H1 (cell line): ENCODE measurements at regions not wholly inside any gene's neighbourhood (a gene's known extent, or its start where the extent isn't known, plus 50 kb on each side); places are given as distances from the start of the nearest gene placed in this dataset.

Source experiments
- CTCF ChIA-PET: fragments of 300-600 bp; sonication (Branson Sonifier 250); formaldehyde crosslinking; loops from one replicate; lab custom pipeline; 2021; ENCODE audit not compliant: partially characterized antibody; lab: Charles Lee
- POLR2A ChIA-PET: fragments of 300-600 bp; sonication (Branson Sonifier 250); formaldehyde crosslinking; loops from one replicate; lab custom pipeline; 2021; ENCODE audit warnings: inconsistent platforms; ENCODE audit not compliant: partially characterized antibody; lab: Charles Lee
- DNase-seq, 2 experiments: peaks; one replicate each; pipeline versions ENCODE4 v3.0.0 to v3.0.0-alpha.2; 2010 to 2022; ENCODE audit warnings: low spot score in 2 of 2, low read depth in 1 of 2, mixed read lengths in 1 of 2
- FAIRE-seq: peaks from 2 replicates; lab custom pipeline; 2011; peaks lifted over from hg19 to GRCh38; lab: Jason Lieb, UNC
- H2AFZ ChIP-seq: 2 replicates; pipeline ENCODE4 v1.8.1; 2012; ENCODE audit warnings: low read length, inconsistent platforms
- H2AK5ac ChIP-seq: 2 replicates; pipeline ENCODE4 v1.6.1; 2013; ENCODE audit warnings: low read depth, low read length
- H2BK120ac ChIP-seq: replicated peaks from 2 replicates; pipeline ENCODE3; 2013; ENCODE audit warnings: low read depth, low read length, inconsistent platforms
- H2BK12ac ChIP-seq: 2 replicates; pipeline ENCODE4 v1.6.1; 2013; ENCODE audit warnings: low read depth, low read length
- H2BK15ac ChIP-seq: 2 replicates; pipeline ENCODE4 v1.6.1; 2013; ENCODE audit warnings: low read length
- H2BK20ac ChIP-seq: 2 replicates; pipeline ENCODE4 v1.6.1; 2013; ENCODE audit warnings: low read length
- H2BK5ac ChIP-seq: 2 replicates; pipeline ENCODE4 v1.6.1; 2013; ENCODE audit warnings: low read depth, low read length
- H3K14ac ChIP-seq: 2 replicates; pipeline ENCODE4 v1.6.1; 2013; ENCODE audit warnings: inconsistent platforms; ENCODE audit not compliant: insufficient read length
- H3K18ac ChIP-seq: 2 replicates; pipeline ENCODE4 v1.6.1; 2013; ENCODE audit warnings: low read length; ENCODE audit errors: extremely low read depth
- H3K23ac ChIP-seq: 2 replicates; pipeline ENCODE4 v1.6.1; 2013; ENCODE audit warnings: inconsistent platforms; ENCODE audit not compliant: insufficient read length
- H3K23me2 ChIP-seq: 2 replicates; pipeline ENCODE4 v1.6.1; 2013; ENCODE audit warnings: low read depth, low read length
- H3K27ac ChIP-seq: 2 replicates; pipeline ENCODE4 v1.6.1; 2011; ENCODE audit warnings: low read depth, low read length, inconsistent platforms
- H3K27me3 ChIP-seq, 4 experiments: replicated peaks in 1 of 4; 1 replicate in 1 of 4; 2 replicates in 3 of 4; pipeline versions ENCODE4 v1.6.1 to v1.8.1; 2011 to 2013; ENCODE audit warnings: low read length in 3 of 4, mild to moderate bottlenecking in 3 of 4, inconsistent platforms in 2 of 4, mixed read lengths in 2 of 4, moderate library complexity in 1 of 4; ENCODE audit not compliant: control insufficient read depth in 3 of 4, insufficient read depth in 3 of 4; ENCODE audit errors: extremely low read depth in 1 of 4
- H3K36me3 ChIP-seq, 4 experiments: 2 replicates each; pipeline versions ENCODE4 v1.6.1 to v1.8.1; 2011 to 2013; ENCODE audit warnings: mild to moderate bottlenecking in 4 of 4, low read length in 3 of 4, moderate library complexity in 2 of 4, control low read depth in 1 of 4, inconsistent platforms in 1 of 4; ENCODE audit not compliant: insufficient read depth in 4 of 4, control insufficient read depth in 2 of 4
- H3K4ac ChIP-seq: replicated peaks from 2 replicates; pipeline ENCODE3; 2013; ENCODE audit warnings: low read length, low read depth, mixed read lengths, inconsistent platforms; ENCODE audit not compliant: insufficient read length
- H3K4me1 ChIP-seq, 4 experiments: replicated peaks in 1 of 4; 1 replicate in 1 of 4; 2 replicates in 3 of 4; pipeline versions ENCODE4 v1.6.1 to v1.8.1; 2011 to 2013; ENCODE audit warnings: low read length in 3 of 4, inconsistent platforms in 2 of 4, mixed read lengths in 1 of 4; ENCODE audit not compliant: insufficient read depth in 4 of 4, control insufficient read depth in 3 of 4
- H3K4me2 ChIP-seq, 2 experiments: 2 replicates each; pipeline versions ENCODE4 v1.6.1 to v1.8.1; 2011 to 2013; ENCODE audit warnings: low read depth in 2 of 2, low read length in 2 of 2, control low read depth in 1 of 2, inconsistent platforms in 1 of 2, mild to moderate bottlenecking in 1 of 2; ENCODE audit not compliant: insufficient read depth in 1 of 2
- H3K4me3 ChIP-seq, 4 experiments: fragments of 200-600, 300-600 bp in 1 of 4; sonication (generic), shearing (Covaris generic), sonication (Bioruptor Twin) in 1 of 4; 2 replicates each; pipeline versions ENCODE4 v1.5.1 to v1.8.1; 2011 to 2016; ENCODE audit warnings: low read length in 4 of 4, low read depth in 3 of 4, control low read depth in 2 of 4, inconsistent platforms in 2 of 4, mild to moderate bottlenecking in 2 of 4, mixed read lengths in 1 of 4, moderate library complexity in 1 of 4; ENCODE audit not compliant: insufficient read depth in 2 of 4; ENCODE audit errors: extremely low read depth in 1 of 4
- H3K56ac ChIP-seq: replicated peaks from 2 replicates; pipeline ENCODE3; 2013; ENCODE audit warnings: low read depth, mild to moderate bottlenecking, mixed read lengths, low read length, inconsistent platforms; ENCODE audit not compliant: insufficient read length
- H3K79me1 ChIP-seq: 2 replicates; pipeline ENCODE4 v1.6.1; 2013; ENCODE audit warnings: low read depth, low read length, control low read depth
- H3K79me2 ChIP-seq, 2 experiments: 2 replicates each; pipeline versions ENCODE4 v1.6.1 to v1.8.1; 2012 to 2013; ENCODE audit warnings: low read length in 2 of 2, mild to moderate bottlenecking in 2 of 2, inconsistent platforms in 1 of 2; ENCODE audit not compliant: insufficient read depth in 2 of 2, control insufficient read depth in 1 of 2
- H3K9ac ChIP-seq, 4 experiments: replicated peaks in 1 of 4; 1 replicate in 1 of 4; 2 replicates in 3 of 4; pipeline versions ENCODE4 v1.6.1 to v1.8.1; 2011 to 2013; ENCODE audit warnings: low read depth in 3 of 4, low read length in 3 of 4, control low read depth in 2 of 4, mild to moderate bottlenecking in 2 of 4, moderate library complexity in 2 of 4, inconsistent platforms in 1 of 4; ENCODE audit errors: extremely low read depth in 1 of 4
- H3K9me3 ChIP-seq, 2 experiments: 2 replicates each; pipeline versions ENCODE4 v1.6.1 to v1.8.1; 2012 to 2013; ENCODE audit warnings: mild to moderate bottlenecking in 2 of 2, moderate library complexity in 2 of 2, control low read depth in 1 of 2, inconsistent platforms in 1 of 2, low read depth in 1 of 2, low read length in 1 of 2, mixed read lengths in 1 of 2; ENCODE audit not compliant: insufficient read depth in 2 of 2
- H4K20me1 ChIP-seq, 2 experiments: replicated peaks in 1 of 2; 2 replicates each; pipeline versions ENCODE3 to v1.8.1; 2011 to 2013; ENCODE audit warnings: inconsistent platforms in 2 of 2, low read length in 2 of 2, mild to moderate bottlenecking in 1 of 2; ENCODE audit not compliant: insufficient read depth in 2 of 2, control insufficient read depth in 1 of 2
- H4K5ac ChIP-seq: 2 replicates; pipeline ENCODE4 v1.6.1; 2013; ENCODE audit warnings: low read length, low read depth, mixed read lengths, inconsistent platforms; ENCODE audit not compliant: insufficient read length
- H4K8ac ChIP-seq: 2 replicates; pipeline ENCODE4 v1.8.0; 2013; ENCODE audit warnings: mild to moderate bottlenecking, moderate library complexity, low read length, inconsistent platforms; ENCODE audit not compliant: insufficient read depth; ENCODE audit errors: extremely low read depth
- H4K91ac ChIP-seq: replicated peaks from 2 replicates; pipeline ENCODE3; 2013; ENCODE audit warnings: low read length, mixed read lengths, inconsistent platforms; ENCODE audit not compliant: insufficient read length
- RXRA ChIP-seq: IDR thresholded peaks from 2 replicates; pipeline ENCODE4 v1.6.1; 2011; ENCODE audit warnings: low read depth, mild to moderate bottlenecking, low read length, moderate library complexity; ENCODE audit not compliant: insufficient read depth
- YY1 ChIP-seq: IDR thresholded peaks from 2 replicates; pipeline ENCODE4 v1.6.1; 2011; ENCODE audit warnings: low read depth, mild to moderate bottlenecking, low read length
- WGBS, 2 experiments: shearing (Covaris generic) in 1 of 2; methylation state at CpG; one replicate each; pipeline versions ENCODE4 v1.1.6 to v1.1.7; 2013 to 2015; ENCODE audit warnings: low lambda C conversion rate in 2 of 2, mixed read lengths in 2 of 2, inconsistent platforms in 1 of 2, low coverage in 1 of 2, missing lambda C conversion rate in 1 of 2; ENCODE audit not compliant: insufficient replicate concordance in 2 of 2, insufficient coverage in 1 of 2, insufficient read length in 1 of 2; ENCODE audit errors: extremely low coverage in 1 of 2, missing lambda C conversion rate in 1 of 2; 5-methylcytosine and 5-hydroxymethylcytosine counted together

- Histone ChIP-seq H3K23ac (no peak overlapping the region), H2BK20ac (no peak overlapping the region), H4K5ac (no peak overlapping the region), H3K36me3 (no peaks in the 10 kb centered on the region), H2BK120ac (no peak overlapping the region), H3K56ac (no peak overlapping the region), H3K27me3 (no peaks in the 10 kb centered on the region), H4K20me1 (no peaks in the 10 kb centered on the region), H2BK15ac (no peak overlapping the region), H3K23me2 (no peaks in the 10 kb centered on the region), H3K4me2 (no peak overlapping the region), H3K79me1 (no peaks in the 10 kb centered on the region), H3K4ac (no peak overlapping the region), H3K79me2 (no peaks in the 10 kb centered on the region), H2AK5ac (no peak overlapping the region), H2BK5ac (no peak overlapping the region), H4K8ac (no peak overlapping the region), H4K91ac (no peak overlapping the region), H3K14ac (no peak overlapping the region), H3K18ac (no peak overlapping the region), H2AFZ (no peak overlapping the region), H3K9ac (no peak overlapping the region), H3K4me1 (no peaks in the 10 kb centered on the region), H3K27ac (no peak overlapping the region), H3K9me3 (no peaks in the 10 kb centered on the region), H3K4me3 (no peak overlapping the region), H2BK12ac (no peak overlapping the region)
- TF ChIP-seq RXRA (no peak), YY1 (no peak)
- no peak for DNase-seq
- ChIA-PET CTCF (no interaction called here), POLR2A (no interaction called here)
- no peak for FAIRE-seq
- WGBS, 2 experiments, result 77% methylated on average over 7 of the region's 7 CpGs; no CpG with 5 or more reads in 1 of the 2 experiments
These were observed 231.4 kb upstream of the TUT7 start for GRCh38 chr9:86585422-86586143.
